ENCODE measurements at regions not wholly inside any gene's neighbourhood (a gene's known extent, or its start where the extent isn't known, plus 50 kb on each side); places are given as distances from the start of the nearest gene placed in this dataset.
A peak's percentile ranks its signal among the peaks of the same experiment; 100 is the strongest.

- DNase-seq, result no peak
Observed at GRCh38 chr2:176822060-176822459, 390.5 kb upstream of the HNRNPA3 start.

- no peak for DNase-seq
Observed at GRCh38 chr2:176826356-176826755, 386.2 kb upstream of the HNRNPA3 start.

GRCh38 chr2:176826984-176827668 is 385.5 kb upstream of the HNRNPA3 start:
- peak; percentile 17 to 27 (median 26) for DNase-seq

GRCh38 chr2:176830362-176830761 is 382.2 kb upstream of the HNRNPA3 start:
- no peak for DNase-seq

- no peak for DNase-seq
Observed at GRCh38 chr2:176832086-176832485, 380.5 kb upstream of the HNRNPA3 start.

- DNase-seq, result no peak
Observed at GRCh38 chr2:176833671-176834070, 378.9 kb upstream of the HNRNPA3 start.

GRCh38 chr2:176834226-176834625 is 378.4 kb upstream of the HNRNPA3 start:
- DNase-seq, result no peak

- DNase-seq, result no peak
Observed at GRCh38 chr2:176843208-176843607, 369.4 kb upstream of the HNRNPA3 start.

- DNase-seq, result no peak
Observed at GRCh38 chr2:176844461-176844860, 368.1 kb upstream of the HNRNPA3 start.

- no peak for DNase-seq
Observed at GRCh38 chr2:176845718-176846117, 366.9 kb upstream of the HNRNPA3 start.

GRCh38 chr2:176847575-176847974 is 365.0 kb upstream of the HNRNPA3 start:
- DNase-seq, result no peak

- DNase-seq, result no peak
Observed at GRCh38 chr2:176848844-176849243, 363.8 kb upstream of the HNRNPA3 start.

- no peak for DNase-seq
Observed at GRCh38 chr2:176851200-176851888, 361.2 kb upstream of the HNRNPA3 start.

GRCh38 chr2:176851889-176852483 is 360.6 kb upstream of the HNRNPA3 start:
- DNase-seq, result no peak

GRCh38 chr2:176852667-176853066 is 359.9 kb upstream of the HNRNPA3 start:
- no peak for DNase-seq

- no peak for DNase-seq
Observed at GRCh38 chr2:176854062-176854461, 358.5 kb upstream of the HNRNPA3 start.

GRCh38 chr2:176854878-176855277 is 357.7 kb upstream of the HNRNPA3 start:
- DNase-seq, result no peak

GRCh38 chr2:176856683-176857082 is 355.9 kb upstream of the HNRNPA3 start:
- DNase-seq, result no peak

GRCh38 chr2:176865336-176865735 is 347.3 kb upstream of the HNRNPA3 start:
- no peak for DNase-seq

GRCh38 chr2:176872406-176872805 is 340.2 kb upstream of the HNRNPA3 start:
- DNase-seq, result no peak

GRCh38 chr2:176873403-176873802 is 339.2 kb upstream of the HNRNPA3 start:
- DNase-seq, result no peak

- DNase-seq, result no peak
Observed at GRCh38 chr2:176876493-176877103, 336.0 kb upstream of the HNRNPA3 start.

GRCh38 chr2:176879426-176879995 is 333.1 kb upstream of the HNRNPA3 start:
- no peak for DNase-seq

Data from suppressor macrophage treated with lipopolysaccharide for 1 hour (primary cell).